Breast epithelium (tissue), 3 donors: ENCODE measurements at regions not wholly inside any gene's neighbourhood (a gene's known extent, or its start where the extent isn't known, plus 50 kb on each side); places are given as distances from the start of the nearest gene placed in this dataset.

Source experiments
- CTCF ChIP-seq, 3 donors: fragments of 450-650 bp; IDR thresholded peaks; one replicate each; pipeline ENCODE4 v1.5.1; 2016 to 2017; ENCODE audit warnings: antibody characterized with exemption in 3 of 3, mild to moderate bottlenecking in 3 of 3, moderate library complexity in 3 of 3
- POLR2A ChIP-seq: fragments of 450-650 bp; IDR thresholded peaks from one replicate; pipeline ENCODE4 v1.6.1; 2016; ENCODE audit warnings: antibody characterized with exemption, mild to moderate bottlenecking, moderate library complexity

DNA sequence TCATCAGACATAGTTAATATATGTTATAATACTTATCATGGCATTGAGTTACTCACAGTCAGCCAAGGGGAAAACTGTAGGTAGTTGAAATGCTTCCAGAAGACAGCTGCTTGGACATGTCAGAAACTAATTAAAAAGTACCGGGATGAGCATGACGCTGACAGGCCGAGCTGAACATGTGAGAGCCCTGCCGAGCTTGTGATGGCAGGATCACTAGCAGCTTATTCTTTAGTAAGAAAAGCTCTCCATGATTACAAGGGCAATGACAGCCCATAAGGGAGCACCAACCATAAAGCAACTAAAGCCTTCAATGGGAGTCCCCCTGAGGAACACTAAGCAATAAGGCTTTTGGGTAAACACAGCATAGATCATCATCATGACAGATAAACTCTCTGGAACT, 435.6 kb downstream of the TLL1 start:
- TF ChIP-seq CTCF (IDR thresholded peaks at IDR 0.05): no peak
- TF ChIP-seq POLR2A: no peak
